Endodermal cell (in vitro differentiated cells): ENCODE measurements at regions not wholly inside any gene's neighbourhood (a gene's known extent, or its start where the extent isn't known, plus 50 kb on each side); places are given as distances from the start of the nearest gene placed in this dataset.

ENCODE experiments used
- DNase-seq: peaks from one replicate; pipeline ENCODE4 v3.0.0-alpha.2; 2017
- H3K27ac ChIP-seq: 2 replicates; pipeline ENCODE4 v1.5.1; 2013; ENCODE audit warnings: mild to moderate bottlenecking, low read depth, low read length, moderate library complexity
- H3K27me3 ChIP-seq: 2 replicates; pipeline ENCODE4 v1.6.1; 2013; ENCODE audit warnings: mild to moderate bottlenecking, low read length, moderate library complexity; ENCODE audit not compliant: insufficient read depth, control insufficient read depth, poor library complexity, severe bottlenecking
- H3K36me3 ChIP-seq: 2 replicates; pipeline ENCODE4 v1.7.0; 2013; ENCODE audit warnings: mild to moderate bottlenecking, low read length, moderate library complexity; ENCODE audit not compliant: control insufficient read depth, insufficient read depth
- H3K4me1 ChIP-seq: one replicate; pipeline ENCODE4 v1.7.0; 2013; ENCODE audit warnings: low read length; ENCODE audit not compliant: control insufficient read depth, insufficient read depth
- H3K4me3 ChIP-seq: 2 replicates; pipeline ENCODE4 v1.5.1; 2013; ENCODE audit warnings: mild to moderate bottlenecking, low read length, moderate library complexity
- H3K9ac ChIP-seq: 2 replicates; pipeline ENCODE4 v1.6.1; 2013; ENCODE audit warnings: mild to moderate bottlenecking, low read length, moderate library complexity; ENCODE audit not compliant: poor library complexity, severe bottlenecking; ENCODE audit errors: extremely low read depth
- H3K9me3 ChIP-seq: 2 replicates; pipeline ENCODE4 v1.6.1; 2013; ENCODE audit warnings: mild to moderate bottlenecking, low read length, moderate library complexity; ENCODE audit not compliant: control insufficient read depth
- H3K27ac Mint-ChIP-seq: 2 replicates; pipeline ENCODE4 v1.8.0; 2020; ENCODE audit warnings: mixed read lengths
- H3K27me3 Mint-ChIP-seq: 2 replicates; pipeline ENCODE4 v1.8.0; 2021; ENCODE audit warnings: mild to moderate bottlenecking, mixed read lengths; ENCODE audit not compliant: insufficient read depth
- H3K36me3 Mint-ChIP-seq: 2 replicates; pipeline ENCODE4 v1.8.0; 2020; ENCODE audit warnings: low read depth, mixed read lengths
- H3K4me1 Mint-ChIP-seq: 2 replicates; pipeline ENCODE4 v1.8.0; 2020; ENCODE audit warnings: mixed read lengths
- H3K4me3 Mint-ChIP-seq: 2 replicates; pipeline ENCODE4 v1.8.0; 2020; ENCODE audit warnings: mild to moderate bottlenecking, moderate library complexity, mixed read lengths
- H3K9me3 Mint-ChIP-seq: 2 replicates; pipeline ENCODE4 v1.8.0; 2020; ENCODE audit warnings: mild to moderate bottlenecking, mixed read lengths
- WGBS, 2 experiments: methylation state at CpG; one replicate each; pipeline versions ENCODE4 v1.1.5 to v1.1.7; 2013; ENCODE audit warnings: missing lambda C conversion rate in 2 of 2, mixed read lengths in 1 of 2; ENCODE audit not compliant: insufficient coverage in 1 of 2, insufficient read length in 1 of 2; 5-methylcytosine and 5-hydroxymethylcytosine counted together
- TF ChIP-seq, protein P1 (sequence below): fragments of 200-600 bp; sonication (generic); conservative IDR thresholded peaks from 2 replicates; pipeline ENCODE4 v1.5.0; 2021; ENCODE audit warnings: antibody characterized with exemption, mild to moderate bottlenecking

DNA sequence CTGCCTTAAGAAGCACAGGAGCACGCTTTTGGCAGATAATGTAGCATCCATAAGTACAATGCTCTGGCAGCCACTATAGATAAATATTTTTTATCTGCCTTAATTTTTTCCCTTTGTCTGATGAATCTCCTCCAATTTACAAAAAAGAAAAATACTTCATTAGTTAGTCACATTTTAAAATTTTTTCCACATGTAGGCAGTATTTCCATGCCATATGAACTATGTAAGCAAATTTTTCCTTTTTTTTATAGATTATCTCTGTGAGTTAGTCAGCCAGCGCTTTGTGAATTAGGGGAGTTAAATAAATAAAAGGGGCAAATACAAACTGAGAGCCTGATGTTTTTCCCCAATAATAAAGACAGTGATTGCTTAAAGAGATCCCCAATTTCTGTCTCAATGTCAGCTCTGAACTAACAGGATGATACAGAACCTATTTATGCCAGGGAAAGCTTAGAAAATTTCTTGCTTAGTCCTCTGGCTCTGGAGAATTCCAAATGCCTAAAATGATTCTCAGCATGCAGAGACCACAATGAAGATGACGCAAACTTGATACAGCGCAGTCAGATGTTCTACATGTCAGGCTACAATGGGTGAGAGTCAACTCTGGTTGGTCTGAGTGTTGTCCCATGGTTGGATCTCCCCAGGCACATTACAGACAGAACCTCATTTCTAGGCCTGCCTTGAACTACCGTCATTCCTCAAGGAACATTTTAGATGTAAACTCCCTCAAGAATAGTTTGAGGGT, 390.4 kb upstream of the CDH6 start:
- no peak for DNase-seq
- Histone ChIP-seq H3K27me3 (no peaks in the 10 kb centered on the region), H3K9ac (no peak overlapping the region), H3K4me3 (no peak overlapping the region), H3K27ac (no peak overlapping the region), H3K9me3 (no peaks in the 10 kb centered on the region), H3K4me1 (no peaks in the 10 kb centered on the region), H3K36me3 (no peaks in the 10 kb centered on the region)
- Mint-ChIP-seq H3K4me1 (peaks cover 1% of the 10 kb centered on the region), H3K4me3 (no peak overlapping the region), H3K27me3 (no peaks in the 10 kb centered on the region), H3K27ac (no peak overlapping the region), H3K9me3 (no peaks in the 10 kb centered on the region), H3K36me3 (no peaks in the 10 kb centered on the region)
- TF ChIP-seq, protein P1, sequence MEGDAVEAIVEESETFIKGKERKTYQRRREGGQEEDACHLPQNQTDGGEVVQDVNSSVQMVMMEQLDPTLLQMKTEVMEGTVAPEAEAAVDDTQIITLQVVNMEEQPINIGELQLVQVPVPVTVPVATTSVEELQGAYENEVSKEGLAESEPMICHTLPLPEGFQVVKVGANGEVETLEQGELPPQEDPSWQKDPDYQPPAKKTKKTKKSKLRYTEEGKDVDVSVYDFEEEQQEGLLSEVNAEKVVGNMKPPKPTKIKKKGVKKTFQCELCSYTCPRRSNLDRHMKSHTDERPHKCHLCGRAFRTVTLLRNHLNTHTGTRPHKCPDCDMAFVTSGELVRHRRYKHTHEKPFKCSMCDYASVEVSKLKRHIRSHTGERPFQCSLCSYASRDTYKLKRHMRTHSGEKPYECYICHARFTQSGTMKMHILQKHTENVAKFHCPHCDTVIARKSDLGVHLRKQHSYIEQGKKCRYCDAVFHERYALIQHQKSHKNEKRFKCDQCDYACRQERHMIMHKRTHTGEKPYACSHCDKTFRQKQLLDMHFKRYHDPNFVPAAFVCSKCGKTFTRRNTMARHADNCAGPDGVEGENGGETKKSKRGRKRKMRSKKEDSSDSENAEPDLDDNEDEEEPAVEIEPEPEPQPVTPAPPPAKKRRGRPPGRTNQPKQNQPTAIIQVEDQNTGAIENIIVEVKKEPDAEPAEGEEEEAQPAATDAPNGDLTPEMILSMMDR = no peak
- 93 to 97% methylated on average over 3 to 5 of the region's 5 CpGs for WGBS, 2 experiments

DNA sequence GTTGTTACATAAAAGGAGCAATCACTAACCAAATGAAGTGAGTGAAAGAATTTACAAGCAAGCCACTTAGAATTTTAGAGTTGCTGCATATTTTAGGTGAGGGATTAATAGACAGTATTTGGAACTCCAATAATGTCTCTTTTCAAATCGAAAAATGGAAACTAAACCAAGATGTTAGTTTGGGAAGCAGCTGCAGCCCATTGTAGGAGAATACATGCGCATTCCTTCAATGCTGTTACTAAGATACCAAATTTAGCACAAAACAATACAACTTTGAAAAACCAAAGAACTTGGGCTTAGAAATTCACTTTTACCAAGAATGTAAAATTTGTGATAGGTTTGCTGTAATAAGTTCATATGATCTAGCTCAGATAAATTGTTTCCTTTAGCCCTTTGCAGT, 411.8 kb upstream of the CDH6 start:
- Histone ChIP-seq H3K9ac (no peak overlapping the region), H3K36me3 (no peaks in the 10 kb centered on the region), H3K4me3 (no peak overlapping the region), H3K27me3 (no peaks in the 10 kb centered on the region), H3K4me1 (no peaks in the 10 kb centered on the region), H3K9me3 (no peaks in the 10 kb centered on the region), H3K27ac (no peak overlapping the region)
- WGBS, 2 experiments = 87 to 94% methylated on average over 2 of the region's 2 CpGs
- TF ChIP-seq, protein P1 = no peak
- Mint-ChIP-seq H3K4me1 (no peaks in the 10 kb centered on the region), H3K9me3 (no peaks in the 10 kb centered on the region), H3K27ac (no peak overlapping the region), H3K4me3 (no peak overlapping the region), H3K27me3 (no peaks in the 10 kb centered on the region), H3K36me3 (no peaks in the 10 kb centered on the region)
- no peak for DNase-seq

DNA sequence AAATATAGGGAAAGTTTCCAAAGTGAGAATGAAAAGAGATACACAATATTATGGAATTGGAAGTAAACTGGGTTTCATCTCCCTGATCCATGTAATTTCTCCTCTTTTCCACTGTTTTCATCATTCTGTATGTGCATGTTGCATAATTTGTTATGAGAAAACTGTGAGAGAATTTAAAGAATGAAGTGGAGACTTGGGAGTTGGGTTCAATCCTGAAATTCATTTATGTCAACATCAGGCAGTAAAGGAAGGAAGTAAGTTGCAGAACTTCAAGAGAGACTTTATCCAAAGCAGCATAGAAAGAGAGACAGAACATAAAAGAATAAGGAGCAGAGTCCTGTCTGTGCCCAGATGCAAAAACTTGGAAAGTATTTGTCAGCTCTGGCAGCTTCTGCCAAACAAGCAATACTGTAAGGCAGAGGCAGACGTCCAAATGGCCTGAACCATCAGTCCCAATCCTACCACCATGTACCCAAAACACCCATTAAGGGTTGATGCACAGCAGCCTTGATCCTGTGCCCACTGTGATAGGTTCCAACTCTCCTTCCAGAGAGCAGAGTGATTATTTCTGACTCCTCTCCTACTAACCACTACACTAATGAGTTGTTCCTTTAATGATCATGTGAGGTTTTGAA, 425.3 kb upstream of the CDH6 start:
- H3K27ac Mint-ChIP-seq = no peak overlapping the region
- H3K9me3 Mint-ChIP-seq = no peaks in the 10 kb centered on the region
- Histone ChIP-seq H3K4me3 (no peak overlapping the region), H3K9ac (no peak overlapping the region), H3K27ac (no peak overlapping the region), H3K4me1 (no peaks in the 10 kb centered on the region), H3K27me3 (no peaks in the 10 kb centered on the region), H3K9me3 (no peaks in the 10 kb centered on the region), H3K36me3 (no peaks in the 10 kb centered on the region)
- TF ChIP-seq, protein P1 = no peak
- no peak for DNase-seq
- H3K4me1 Mint-ChIP-seq = no peaks in the 10 kb centered on the region
- H3K36me3 Mint-ChIP-seq = no peaks in the 10 kb centered on the region
- no peaks in the 10 kb centered on the region for H3K27me3 Mint-ChIP-seq
- WGBS, 2 experiments = 85% methylated on average over 1 of the region's 1 CpG; no CpG with 5 or more reads in 1 of the 2 experiments
- no peak overlapping the region for H3K4me3 Mint-ChIP-seq
